Head of caudate nucleus (tissue), 42 donors: ENCODE measurements at regions not wholly inside any gene's neighbourhood (a gene's known extent, or its start where the extent isn't known, plus 50 kb on each side); places are given as distances from the start of the nearest gene placed in this dataset.

Source experiments
- DNase-seq, 42 donors: peaks; one replicate each; pipeline versions ENCODE4 v3.0.0 to v3.0.0-alpha.2; 2020 to 2021; ENCODE audit warnings: mixed read lengths in 7 of 42
- intact Hi-C: fragments of 100-400 bp; cut with DNase I; formaldehyde crosslinking; loops from one replicate; pipeline ENCODE4 v1.15.0; 2022

DNA sequence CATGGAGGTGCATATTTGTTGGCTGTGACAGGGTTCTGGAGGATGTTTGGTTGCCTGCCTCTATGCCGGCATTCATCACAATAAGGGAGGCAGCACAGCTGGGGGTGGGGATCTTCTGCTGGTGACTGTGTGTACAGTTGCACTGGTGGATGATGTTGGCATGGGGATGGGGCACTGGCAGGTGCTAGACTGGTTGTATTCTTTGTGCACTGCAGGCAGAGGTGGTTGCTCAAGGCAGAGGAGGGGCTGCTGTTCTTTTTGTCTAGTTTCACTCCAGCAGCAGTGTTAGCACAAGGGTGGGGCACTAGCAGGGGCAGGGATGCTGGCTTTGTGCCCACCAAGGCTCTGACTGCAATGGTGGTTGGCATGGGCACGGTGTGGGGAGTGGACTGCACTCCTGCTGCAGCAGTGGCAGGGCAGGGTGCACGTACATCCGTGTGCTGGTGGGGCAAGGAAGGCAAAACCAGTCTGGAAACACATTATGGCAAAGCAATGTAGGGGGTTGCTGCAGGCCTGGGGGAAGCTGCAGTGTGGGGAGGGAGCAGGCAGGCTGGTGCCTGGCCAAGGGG lies 69.3 kb downstream of the ISOC1 start:
- intact Hi-C loops: no loop called here

GRCh38 chr5:129170050-129170449 lies 75.5 kb downstream of the ISOC1 start:
- intact Hi-C loops: no loop called here
- DNase-seq: no peak

More for the DNA sequence above, 69.3 kb downstream of the ISOC1 start:
- no peak for DNase-seq

DNA sequence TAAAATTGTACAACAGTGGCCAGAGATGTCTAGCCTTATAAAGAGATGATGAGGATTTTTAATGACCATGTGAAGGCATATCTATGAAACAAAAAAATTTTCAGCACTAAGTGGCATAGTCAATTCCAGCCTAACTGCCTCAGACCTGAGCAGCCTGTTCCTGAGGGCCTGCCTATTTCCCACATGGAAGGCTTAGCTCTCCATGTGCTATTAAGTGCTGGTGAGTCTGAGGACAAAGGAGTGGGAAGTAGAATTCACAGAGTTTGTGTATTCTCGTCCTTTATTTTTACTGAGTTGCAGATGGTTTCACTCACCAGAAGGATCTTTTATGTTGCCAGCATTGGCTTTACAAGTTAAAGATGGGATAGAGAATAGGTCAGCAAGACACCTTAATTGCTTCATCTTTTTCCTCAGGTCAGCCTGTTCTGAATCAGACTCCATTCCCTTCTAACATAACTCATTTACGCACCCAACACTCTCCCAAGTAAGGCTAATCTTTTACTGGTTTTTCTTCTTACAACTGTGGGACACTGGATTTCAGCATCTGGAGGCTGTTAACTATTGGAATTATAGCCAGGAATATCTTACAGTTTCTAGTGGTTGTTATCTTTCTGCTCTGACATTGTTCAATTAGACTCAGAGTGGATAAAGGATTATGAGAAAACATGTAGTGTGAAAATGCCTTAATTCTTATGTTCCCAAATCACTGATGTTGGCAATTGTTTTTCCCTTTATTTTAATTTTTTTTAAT lies 76.8 kb downstream of the ISOC1 start:
- intact Hi-C loops: no loop called here
- no peak for DNase-seq

DNA sequence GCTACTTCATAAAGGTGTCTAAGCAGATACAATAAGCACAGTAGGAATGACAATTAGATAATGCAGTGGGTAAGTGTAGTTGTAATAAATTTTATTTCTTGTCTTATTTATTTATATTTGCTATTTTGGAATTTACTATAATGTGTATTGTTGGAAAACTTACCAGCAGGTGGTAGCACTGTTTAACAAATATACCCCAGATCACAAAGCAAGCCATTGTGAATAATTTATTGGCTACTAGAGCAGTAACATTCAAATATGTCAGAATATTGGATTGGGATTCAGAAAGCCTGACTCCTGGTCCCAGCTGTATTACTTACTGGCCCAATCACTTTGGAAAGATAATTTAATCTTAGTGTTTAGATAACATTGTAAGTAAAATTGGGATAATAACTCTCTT lies 78.0 kb downstream of the ISOC1 start:
- intact Hi-C loops: loop anchor here (2.0 kb wide), 1 partner anchor 596 kb away; no protein-coding TSS in a partner anchor
- peak in 6 of 42 donors; percentile 3 to 62 (median 16) for DNase-seq

DNA sequence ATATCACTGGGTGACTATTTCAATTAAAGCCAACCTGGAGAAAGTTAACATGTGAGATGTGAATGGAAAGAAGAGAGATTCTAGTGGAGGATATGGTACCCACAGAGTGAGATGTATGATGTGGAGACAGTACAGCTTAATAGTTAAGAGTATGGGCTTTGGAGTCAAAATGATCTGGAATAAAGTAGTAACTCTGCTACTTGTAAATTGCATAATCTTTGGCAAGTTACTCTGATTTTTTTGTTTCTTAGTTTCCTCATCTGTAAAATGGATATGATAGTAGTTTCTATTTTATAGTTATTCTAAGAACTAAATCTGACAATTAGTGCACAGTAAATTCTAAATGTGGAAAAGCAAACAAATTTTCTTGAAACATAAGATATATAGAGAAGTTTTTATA lies 79.2 kb downstream of the ISOC1 start:
- intact Hi-C loops: loop anchor here (2.0 kb wide), 1 partner anchor 595 kb away; no protein-coding TSS in a partner anchor
- DNase-seq: no peak

DNA sequence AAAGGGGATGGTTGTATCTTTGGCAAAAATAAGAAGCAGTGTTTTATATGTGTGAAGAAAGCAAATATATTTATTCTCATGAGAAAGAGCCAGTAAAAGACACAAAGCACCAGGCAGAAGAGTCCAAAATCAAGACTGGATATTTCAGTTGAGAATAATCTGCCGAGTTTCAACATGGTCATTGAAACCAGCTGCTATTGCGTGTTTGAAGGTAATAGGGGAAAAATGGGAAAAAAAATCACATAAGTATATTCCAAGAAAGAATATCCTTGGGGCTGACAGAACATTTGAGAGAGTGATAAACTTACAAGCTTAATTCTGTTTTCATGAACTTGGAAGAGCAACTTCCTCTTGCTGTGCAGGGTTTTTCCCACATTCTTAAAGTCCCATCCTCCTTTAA lies 79.9 kb downstream of the ISOC1 start:
- no peak for DNase-seq
- intact Hi-C loops: no loop called here

GRCh38 chr5:129177451-129177850 lies 82.9 kb downstream of the ISOC1 start:
- no peak for DNase-seq
- intact Hi-C loops: no loop called here

- intact Hi-C loops: no loop called here
- no peak for DNase-seq
Observed at GRCh38 chr5:129199308-129199707, 104.8 kb downstream of the ISOC1 start.

- intact Hi-C loops: no loop called here
Observed at GRCh38 chr5:129204525-129204924, 110.0 kb downstream of the ISOC1 start.

DNA sequence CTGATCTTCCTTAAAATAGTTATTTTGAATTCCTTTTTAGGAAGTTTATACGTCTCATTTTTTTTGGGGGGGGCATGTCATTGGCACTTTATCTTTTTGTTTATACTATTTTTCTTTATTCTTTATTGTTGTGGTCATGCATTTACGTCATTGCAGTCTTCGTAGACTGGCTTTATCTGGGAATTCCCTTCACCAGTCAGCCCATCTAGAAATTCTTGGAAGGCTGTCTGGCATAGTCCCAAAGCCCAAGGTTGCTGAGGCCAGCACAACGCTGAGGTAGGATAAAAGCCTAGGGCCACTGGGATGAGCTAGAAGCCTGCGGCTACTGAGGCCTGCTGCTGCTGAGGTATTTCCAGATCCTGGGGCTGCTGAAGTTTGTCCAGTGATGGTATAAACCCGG lies 121.5 kb downstream of the ISOC1 start:
- intact Hi-C loops: no loop called here
- no peak for DNase-seq

More at GRCh38 chr5:129204525-129204924, 110.0 kb downstream of the ISOC1 start:
- no peak for DNase-seq

DNA sequence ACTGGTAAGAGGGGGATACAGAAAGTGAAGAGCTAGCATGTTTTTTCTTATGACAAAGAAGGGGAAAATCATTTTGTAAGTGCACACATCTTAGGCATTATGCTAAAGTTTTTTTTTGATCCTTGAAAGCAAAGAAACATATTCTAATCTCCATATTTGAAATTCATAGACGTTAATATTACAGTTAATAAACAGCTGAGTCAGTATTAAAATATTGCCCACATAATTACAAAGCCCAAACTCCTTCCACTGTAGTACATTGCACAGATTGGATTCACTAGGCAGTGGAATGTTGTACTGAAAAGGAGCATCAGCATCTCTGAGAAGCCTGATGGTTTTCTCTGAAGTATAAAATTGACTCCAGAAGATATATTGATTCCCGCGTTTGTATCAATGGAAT lies 122.6 kb downstream of the ISOC1 start:
- DNase-seq: no peak
- intact Hi-C loops: no loop called here

DNA sequence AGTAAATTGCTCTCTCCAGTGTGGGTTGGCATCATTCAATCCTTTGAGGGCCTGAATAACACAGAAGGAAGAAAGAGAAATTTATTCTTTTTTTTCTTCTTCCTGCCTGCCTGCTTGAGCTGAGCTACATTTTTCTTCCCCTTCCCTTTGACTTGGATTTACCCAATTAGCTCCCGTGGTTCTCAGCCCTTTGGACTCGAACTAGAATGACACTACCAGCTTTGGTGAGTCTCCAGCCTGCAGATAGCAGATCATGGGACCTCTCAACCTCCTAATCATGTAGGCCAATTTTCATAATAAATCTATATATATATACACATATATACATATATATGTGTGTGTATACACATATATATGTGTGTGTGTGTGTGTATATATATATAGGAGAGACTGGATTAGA lies 128.6 kb downstream of the ISOC1 start:
- no peak for DNase-seq
- intact Hi-C loops: no loop called here

GRCh38 chr5:129228577-129228976 lies 134.0 kb downstream of the ISOC1 start:
- intact Hi-C loops: no loop called here
- no peak for DNase-seq

- DNase-seq: no peak
- intact Hi-C loops: no loop called here
Observed at GRCh38 chr5:129241755-129242154, 147.2 kb downstream of the ISOC1 start.

GRCh38 chr5:129243039-129243438 lies 148.5 kb downstream of the ISOC1 start:
- intact Hi-C loops: no loop called here
- DNase-seq: no peak

DNA sequence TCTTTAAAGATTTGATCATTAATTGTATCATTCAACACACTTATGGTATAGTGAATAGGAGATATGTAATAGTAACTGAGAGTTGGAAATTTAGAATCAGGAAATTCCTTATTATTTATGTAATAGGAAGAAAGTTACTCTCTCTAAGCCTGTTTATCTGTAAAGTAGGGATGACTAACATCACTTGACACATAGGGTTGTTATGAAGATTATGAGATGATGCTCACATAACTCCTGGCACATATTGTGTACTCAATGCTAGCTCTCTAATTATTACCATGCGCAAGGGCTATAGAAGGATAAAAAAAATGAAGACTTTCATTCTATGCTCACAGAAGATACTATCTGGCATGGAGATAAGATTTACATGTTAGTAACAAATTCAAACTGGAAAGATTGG lies 149.9 kb downstream of the ISOC1 start:
- intact Hi-C loops: no loop called here
- no peak for DNase-seq

GRCh38 chr5:129245489-129245888 lies 150.9 kb downstream of the ISOC1 start:
- intact Hi-C loops: no loop called here
- DNase-seq: peak in 4 of 42 donors; percentile 7 to 64 (median 32)

DNA sequence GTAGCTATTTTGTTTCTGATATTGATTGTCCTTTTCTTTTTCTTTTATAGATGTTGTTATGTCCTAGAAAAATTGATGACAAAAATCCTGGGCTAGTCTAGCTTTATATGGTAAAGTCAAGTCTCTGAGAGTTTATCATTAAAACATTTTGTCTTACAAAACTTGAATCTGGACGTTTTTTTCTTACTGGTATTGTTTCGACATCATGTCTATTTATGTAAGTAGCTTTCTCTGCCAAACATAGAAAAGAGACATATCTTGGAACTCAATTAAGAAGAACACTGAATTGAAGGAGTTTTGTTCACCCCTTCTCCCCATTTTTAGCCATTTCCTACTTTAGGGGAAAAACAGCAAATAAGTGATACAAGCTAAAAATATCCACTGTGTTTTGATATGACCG lies 151.5 kb downstream of the ISOC1 start:
- intact Hi-C loops: no loop called here
- no peak for DNase-seq

DNA sequence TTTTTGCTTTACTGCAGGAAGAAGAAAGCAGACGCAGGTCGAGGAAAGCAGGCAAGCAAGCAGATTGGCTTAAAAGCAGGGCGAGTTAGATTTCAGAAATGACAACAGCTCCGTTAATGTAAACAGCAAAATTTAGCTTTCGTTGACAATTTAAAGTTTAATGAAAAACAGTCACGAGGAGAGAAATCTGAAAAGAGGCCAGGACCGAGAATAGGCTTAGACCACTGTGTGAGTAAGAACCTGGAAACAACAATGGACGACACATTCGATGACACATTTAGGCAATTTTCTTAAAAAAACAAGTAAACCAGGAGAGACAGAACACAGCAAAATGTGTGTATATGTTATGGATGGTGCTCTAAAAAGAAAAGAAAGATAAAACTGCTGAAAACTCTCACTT lies 155.3 kb downstream of the ISOC1 start:
- intact Hi-C loops: no loop called here
- DNase-seq: no peak

- peak in 23 of 42 donors; percentile 6 to 64 (median 25) for DNase-seq
- intact Hi-C loops: no loop called here
Observed at GRCh38 chr5:129271308-129271707, 176.8 kb downstream of the ISOC1 start.

DNA sequence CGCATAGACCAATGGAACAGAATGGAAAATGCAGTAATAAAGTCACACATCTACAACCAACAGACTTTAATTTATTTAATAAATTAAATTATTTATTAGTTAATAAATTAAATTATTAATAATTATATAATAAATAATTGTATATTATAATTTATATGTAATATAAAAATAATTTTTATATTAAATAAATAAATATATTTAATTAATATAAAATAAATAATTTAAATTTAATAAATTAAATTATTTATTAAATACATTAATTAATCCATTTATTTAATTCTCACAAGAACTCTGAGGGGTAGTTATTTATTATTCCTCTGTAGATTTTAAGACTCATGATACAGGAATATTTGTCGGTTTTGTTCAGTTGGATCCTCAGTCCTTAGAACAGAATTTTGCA lies 176.1 kb upstream of the ADAMTS19 start:
- DNase-seq: no peak
- intact Hi-C loops: no loop called here
